ENCODE measurements at regions not wholly inside any gene's neighbourhood (a gene's known extent, or its start where the extent isn't known, plus 50 kb on each side); places are given as distances from the start of the nearest gene placed in this dataset.

DNA sequence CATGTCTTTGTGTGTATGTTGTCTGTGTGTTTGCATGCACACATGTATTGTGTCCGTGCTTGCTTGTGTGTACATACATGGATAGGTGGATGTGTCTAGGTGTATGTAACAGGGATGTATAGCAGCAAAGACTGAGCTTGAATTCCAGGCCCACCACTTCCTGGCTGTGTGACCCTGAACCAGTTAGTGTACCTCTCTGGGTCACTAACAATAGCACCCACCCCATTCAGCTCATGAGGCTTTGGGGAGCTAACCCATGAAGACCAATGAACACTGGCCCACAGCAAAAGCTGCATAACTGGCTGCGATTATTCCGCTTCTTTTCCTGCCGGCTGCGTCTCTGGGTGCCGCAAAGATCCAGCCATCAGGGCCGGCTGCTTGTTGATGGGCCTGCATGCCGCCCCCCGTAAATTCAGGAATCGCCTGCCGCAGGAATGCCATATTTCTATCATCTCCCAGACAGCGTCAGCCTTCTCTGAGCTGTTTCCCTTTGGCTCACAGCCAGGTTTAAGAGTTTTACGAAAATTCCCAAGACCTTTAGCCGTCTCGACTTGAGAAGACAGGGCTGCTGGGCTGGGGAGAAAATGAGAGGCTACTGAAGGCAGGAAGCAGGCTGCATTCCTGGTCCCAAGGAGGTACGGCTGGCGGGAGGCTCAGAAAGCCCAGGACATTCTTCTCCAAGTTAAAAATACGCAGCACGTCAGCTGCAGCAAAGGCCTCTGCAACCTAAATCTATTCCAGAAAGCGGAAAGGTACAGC lies 224.6 kb downstream of the MN1 start:
- TF ChIP-seq, protein P1, sequence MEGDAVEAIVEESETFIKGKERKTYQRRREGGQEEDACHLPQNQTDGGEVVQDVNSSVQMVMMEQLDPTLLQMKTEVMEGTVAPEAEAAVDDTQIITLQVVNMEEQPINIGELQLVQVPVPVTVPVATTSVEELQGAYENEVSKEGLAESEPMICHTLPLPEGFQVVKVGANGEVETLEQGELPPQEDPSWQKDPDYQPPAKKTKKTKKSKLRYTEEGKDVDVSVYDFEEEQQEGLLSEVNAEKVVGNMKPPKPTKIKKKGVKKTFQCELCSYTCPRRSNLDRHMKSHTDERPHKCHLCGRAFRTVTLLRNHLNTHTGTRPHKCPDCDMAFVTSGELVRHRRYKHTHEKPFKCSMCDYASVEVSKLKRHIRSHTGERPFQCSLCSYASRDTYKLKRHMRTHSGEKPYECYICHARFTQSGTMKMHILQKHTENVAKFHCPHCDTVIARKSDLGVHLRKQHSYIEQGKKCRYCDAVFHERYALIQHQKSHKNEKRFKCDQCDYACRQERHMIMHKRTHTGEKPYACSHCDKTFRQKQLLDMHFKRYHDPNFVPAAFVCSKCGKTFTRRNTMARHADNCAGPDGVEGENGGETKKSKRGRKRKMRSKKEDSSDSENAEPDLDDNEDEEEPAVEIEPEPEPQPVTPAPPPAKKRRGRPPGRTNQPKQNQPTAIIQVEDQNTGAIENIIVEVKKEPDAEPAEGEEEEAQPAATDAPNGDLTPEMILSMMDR (IDR thresholded peaks at IDR 0.05) = no peak
- no peak for TF ChIP-seq POLR2A (IDR thresholded peaks at IDR 0.05)
